ENCODE measurements at regions not wholly inside any gene's neighbourhood (a gene's known extent, or its start where the extent isn't known, plus 50 kb on each side); places are given as distances from the start of the nearest gene placed in this dataset.
"Not testable (repeated sequence)": the region's sequence is repeated elsewhere in the genome, so short reads cannot be mapped to it uniquely, and the experiment has no call there.

DNA sequence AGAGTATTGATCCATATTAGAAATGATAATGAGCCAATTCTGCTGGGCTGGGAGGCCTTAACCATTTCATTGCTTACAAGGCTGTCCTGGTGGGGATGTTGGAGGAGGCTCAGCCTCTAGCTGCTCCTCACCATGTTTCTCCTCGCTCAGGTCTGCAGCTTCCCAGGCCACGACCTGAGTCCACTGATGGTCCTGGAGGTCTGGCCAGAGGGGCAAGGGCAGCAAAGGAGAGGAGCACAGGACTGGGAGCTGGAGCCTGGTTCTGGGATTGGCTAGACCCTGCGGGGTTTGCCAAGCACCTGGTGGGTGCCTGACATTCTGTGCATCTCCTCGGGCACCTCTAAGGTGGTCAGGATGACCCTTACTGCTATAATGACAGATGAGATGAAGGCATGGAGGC is 92.6 kb downstream of the KIF26A start:
- no peak for DNase-seq

- DNase-seq: no peak
Measured at GRCh38 chr14:104232070-104232484, 93.7 kb downstream of the KIF26A start.

DNA sequence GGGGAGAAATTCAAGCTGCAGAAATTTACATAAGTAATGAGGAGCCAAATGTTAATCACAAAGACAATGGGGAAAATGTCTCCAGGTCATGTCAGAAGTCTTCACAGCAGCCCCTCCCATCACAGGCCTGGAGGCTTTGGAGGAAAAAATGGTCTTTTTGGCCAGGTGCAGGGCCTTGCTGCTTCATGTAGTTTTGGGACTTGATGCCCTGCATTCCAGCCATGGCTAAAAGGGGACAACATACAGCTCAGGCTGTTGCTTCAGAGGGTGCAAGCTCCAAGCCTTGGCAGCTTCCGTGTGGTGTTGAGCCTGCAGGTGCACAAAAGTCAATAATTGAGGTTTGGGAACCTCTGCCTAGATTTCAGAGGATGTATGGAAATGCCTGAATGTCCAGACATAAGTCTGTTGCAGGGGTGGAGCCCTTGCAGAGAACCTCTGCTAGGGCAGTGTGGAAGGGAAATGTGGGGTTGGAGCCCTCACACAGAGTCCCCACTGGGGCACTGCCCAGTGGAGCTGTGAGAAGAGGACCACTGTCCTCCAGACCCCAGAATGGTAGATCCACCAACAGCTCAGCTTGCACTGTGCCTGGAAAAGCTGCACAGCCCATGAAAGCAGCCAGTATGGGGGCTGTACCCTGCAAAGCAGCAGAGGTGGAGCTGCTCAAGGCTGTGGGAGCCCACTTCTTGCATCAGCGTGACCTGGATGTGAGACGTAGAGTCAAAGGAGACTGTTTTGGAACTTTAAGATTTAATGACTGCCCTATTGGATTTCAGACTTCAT is 95.8 kb downstream of the KIF26A start:
- DNase-seq: not testable (repeated sequence)

- no peak for DNase-seq
Measured at GRCh38 chr14:104235686-104236085, 97.3 kb downstream of the KIF26A start.

DNA sequence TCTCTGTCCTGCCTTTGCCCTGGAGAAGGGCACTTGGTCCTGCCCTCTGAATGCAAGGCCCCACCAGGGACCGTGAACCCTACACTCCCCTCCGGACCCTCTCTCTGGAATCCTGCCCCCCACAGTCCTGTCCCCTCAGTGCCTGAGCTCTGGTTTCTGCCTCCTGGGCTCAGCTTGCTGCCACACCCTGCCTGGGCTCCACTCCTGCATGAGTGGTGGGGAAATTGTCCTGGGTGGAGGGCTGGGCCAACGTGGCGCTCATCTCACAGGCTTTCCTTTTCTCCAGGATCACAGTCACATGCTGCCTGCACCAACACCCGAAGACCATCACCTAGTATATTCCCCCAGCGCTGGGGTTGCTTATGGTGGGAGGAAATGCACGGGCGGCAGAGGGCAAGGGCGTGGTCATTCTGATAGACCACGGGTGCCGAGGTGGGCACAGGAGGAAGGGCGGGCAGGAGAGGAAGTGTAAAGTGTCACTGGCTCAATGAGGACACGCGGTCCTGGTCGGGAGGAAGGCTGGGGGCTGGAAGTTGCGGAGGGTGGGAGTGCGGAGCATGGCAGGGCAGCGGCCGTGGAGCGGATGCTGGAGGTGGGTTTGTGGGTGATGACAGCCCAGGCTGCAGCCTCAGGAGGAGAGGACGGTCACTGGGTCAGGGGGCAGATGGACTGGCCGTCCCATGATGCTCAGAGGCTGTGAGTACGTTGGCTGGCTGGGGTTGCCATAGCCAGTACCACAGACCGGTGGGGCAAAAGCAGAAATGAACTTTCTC is 99.5 kb downstream of the KIF26A start:
- no peak for DNase-seq

GRCh38 chr14:104238424-104239184 is 100.2 kb downstream of the KIF26A start:
- DNase-seq: no peak

DNA sequence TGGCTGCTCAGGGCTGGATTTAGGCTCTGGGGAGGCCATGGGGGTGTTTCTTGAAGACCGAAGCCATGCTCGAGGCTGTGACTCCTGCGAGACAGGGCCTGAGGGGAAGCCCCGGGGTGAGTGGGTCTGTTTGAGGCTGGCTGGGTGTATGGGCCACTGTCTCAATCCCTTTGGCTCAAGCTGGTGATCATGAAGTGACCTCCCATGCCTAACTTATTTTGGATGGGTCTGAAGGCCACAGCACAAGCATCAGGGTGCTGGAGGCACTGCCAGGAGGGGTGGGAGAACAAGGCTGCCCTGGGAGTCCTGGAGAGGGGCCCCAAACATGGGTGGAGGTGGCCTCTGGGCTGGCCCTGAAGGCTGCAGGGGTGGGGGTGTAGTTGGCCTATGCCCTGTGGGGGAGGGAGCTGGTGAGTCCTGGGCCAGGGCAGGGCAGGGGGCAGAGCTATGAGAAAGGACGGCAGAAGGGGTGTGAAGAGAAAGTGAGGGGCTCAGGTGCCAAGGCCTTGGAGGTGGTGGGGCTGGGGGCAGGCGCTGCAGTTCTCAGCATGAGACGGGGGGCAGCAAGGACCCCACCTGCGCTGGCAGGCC is 100.9 kb downstream of the KIF26A start:
- DNase-seq: no peak

DNA sequence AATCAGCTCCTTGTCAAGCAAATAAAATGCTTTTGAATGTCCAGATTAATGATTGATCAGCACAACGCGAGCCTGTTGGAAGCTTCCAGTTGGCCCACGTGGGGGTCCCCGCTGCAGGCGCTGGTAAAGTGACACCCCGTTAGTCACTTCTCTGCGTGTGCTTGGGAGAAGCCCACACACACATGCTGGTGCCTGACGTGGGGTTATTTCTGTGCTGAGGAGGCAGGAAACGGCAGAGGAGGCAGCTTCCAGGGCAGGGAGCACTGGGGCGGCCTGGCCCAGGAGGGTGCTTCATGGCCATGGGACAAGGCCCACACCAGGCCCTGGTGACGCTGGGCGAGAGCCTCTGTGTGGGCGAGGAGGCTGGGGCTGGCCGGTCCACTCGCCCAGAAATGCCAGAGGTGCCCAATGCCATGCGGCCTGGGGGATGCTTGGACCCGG is 101.5 kb downstream of the KIF26A start:
- no peak for DNase-seq

- DNase-seq: no peak
Measured at GRCh38 chr14:104240434-104241157, 102.2 kb downstream of the KIF26A start.

DNA sequence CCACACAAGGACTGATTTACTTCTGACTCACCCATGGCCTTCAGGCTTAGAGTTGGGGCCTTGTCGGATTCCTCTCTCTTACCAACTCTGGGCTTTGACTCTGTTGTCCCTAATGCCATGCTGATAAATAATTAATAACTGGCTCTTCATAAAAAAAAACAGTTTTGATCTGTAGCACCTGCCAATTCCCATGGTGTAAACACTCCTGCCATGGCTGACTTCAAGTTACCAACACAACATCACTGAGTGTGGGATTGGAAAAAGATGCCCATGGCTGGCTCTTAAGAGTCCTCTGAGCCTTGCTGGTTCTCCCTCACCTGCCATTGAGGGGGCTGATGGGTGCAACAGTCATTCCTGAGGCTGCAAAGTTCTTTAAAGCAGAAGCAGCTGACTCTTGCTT is 104.8 kb downstream of the KIF26A start:
- no peak for DNase-seq

DNA sequence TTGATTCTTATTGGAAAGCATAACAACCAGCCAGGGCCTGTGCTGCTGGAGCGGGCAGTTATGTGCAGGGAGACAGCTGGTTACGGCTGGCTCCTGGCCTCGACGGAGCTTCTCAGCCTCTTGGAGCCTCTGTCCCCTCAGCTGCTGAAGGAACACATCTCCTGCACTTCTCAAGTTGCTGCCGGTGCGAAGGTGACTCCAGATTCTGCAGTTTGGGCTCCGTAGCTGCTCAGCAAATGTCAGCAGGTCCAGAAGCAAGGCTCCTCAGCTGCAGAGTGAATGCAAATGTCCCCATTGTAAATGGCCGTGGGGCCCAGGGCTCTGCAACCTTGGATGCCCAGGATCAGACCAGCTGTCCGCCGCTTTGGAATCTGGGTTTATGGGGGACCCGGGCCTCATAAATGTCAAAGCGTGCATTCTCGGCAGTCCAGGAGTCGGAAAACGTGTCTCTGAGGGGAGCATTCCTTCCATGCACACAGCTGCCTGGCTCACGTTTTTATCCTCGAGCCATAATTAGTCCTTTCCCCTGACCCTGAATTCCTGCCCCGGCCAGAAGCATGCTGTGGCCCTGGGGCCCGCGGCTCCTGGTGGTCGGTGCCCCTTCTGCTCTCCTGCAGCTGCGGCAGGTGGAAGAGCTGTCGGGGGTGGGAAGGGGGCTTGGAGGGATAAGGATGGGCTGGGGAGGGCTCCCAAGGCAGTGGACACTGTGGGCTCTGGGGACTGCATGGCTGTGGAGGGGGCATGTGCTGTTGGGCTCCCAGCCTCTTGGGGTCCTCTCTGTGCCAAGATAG is 106.0 kb downstream of the KIF26A start:
- DNase-seq: no peak

GRCh38 chr14:104245075-104245474 is 106.7 kb downstream of the KIF26A start:
- DNase-seq: no peak

DNA sequence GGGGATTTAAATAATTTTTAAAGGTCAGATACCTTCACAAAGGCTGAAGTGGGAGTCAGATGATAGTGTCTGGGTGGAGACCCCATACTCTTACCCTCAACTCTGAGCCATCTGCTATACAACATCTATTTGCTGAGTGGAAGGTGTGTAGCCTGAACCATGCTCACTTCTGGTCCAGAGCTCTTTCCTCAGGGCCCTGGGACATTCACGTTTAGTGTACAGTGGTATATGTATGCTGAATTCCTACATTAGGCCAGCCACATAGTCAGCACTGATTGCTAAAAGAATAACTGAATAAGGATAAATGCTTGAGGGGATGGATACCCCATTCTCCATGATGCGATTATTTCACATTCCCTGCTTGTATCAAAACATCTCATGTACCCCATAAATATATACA is 107.3 kb downstream of the KIF26A start:
- DNase-seq: no peak

- DNase-seq: no peak
Measured at GRCh38 chr14:104246401-104247335, 108.3 kb downstream of the KIF26A start.

- no peak for DNase-seq
Measured at GRCh38 chr14:104247336-104248202, 109.2 kb downstream of the KIF26A start.

GRCh38 chr14:104248203-104249055 is 110.0 kb downstream of the KIF26A start:
- DNase-seq: no peak

GRCh38 chr14:104249089-104249488 is 110.7 kb downstream of the KIF26A start:
- no peak for DNase-seq

DNA sequence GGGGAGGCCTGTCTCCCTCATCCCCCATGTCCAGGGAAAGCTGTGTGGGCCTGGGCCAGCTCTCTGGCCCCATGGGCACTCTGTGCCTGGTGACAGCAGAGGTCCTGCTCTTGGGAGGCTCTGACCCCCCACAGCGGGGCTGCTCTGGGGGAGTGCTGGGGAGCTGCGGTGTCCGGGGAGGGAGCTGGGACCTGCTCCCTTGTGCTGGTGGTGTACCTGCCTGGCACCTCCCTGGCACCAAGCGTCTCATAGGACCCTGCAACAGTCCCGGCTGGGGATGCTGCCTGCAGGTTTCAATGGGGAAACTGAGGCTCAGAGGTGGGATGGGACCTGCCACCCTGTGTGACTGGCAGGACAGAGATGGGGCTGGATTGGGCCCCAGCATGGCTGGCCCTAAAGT is 111.3 kb downstream of the KIF26A start:
- DNase-seq: no peak

All from NCI-H1694 (cell line).